ENCODE measurements at regions not wholly inside any gene's neighbourhood (a gene's known extent, or its start where the extent isn't known, plus 50 kb on each side); places are given as distances from the start of the nearest gene placed in this dataset.

GRCh38 chr3:178063461-178063860 is 472.8 kb upstream of the KCNMB2 start:
- Histone ChIP-seq H3K9me3 (ENCODE audit: low read depth, low read length) (no peaks in the 10 kb centered on the region), H3K36me3 (ENCODE audit: insufficient read depth, low read length) (no peaks in the 10 kb centered on the region), H2AFZ (ENCODE audit: low read length) (peak overlapping the region; percentile 62), H3K4me3 (ENCODE audit: insufficient read depth, low read length) (no peak overlapping the region), H3K27me3 (ENCODE audit: insufficient read depth, low read length) (no peaks in the 10 kb centered on the region), H4K20me1 (ENCODE audit: insufficient read depth, low read length) (no peaks in the 10 kb centered on the region), H3K79me2 (ENCODE audit: insufficient read depth, low read length) (no peaks in the 10 kb centered on the region), H3K4me2 (ENCODE audit: insufficient read depth, low read length) (no peak overlapping the region), H3K4me1 (ENCODE audit: insufficient read depth, low read length) (peaks cover 15% of the 10 kb centered on the region), H3K27ac (ENCODE audit: low read depth, low read length) (no peak overlapping the region)
- DNase-seq (ENCODE audit: insufficient read length, low spot score, missing footprints), result no peak
- TF ChIP-seq CTCF (IDR thresholded peaks at IDR 0.05; ENCODE audit: extremely low read depth, low read depth, low read length), result no peak

- Histone ChIP-seq H2AFZ (ENCODE audit: low read length) (no peak overlapping the region), H3K4me1 (ENCODE audit: insufficient read depth, low read length) (peaks cover 5% of the 10 kb centered on the region), H3K27ac (ENCODE audit: low read depth, low read length) (no peak overlapping the region), H3K4me3 (ENCODE audit: insufficient read depth, low read length) (no peak overlapping the region), H3K79me2 (ENCODE audit: insufficient read depth, low read length) (no peaks in the 10 kb centered on the region), H3K27me3 (ENCODE audit: insufficient read depth, low read length) (no peaks in the 10 kb centered on the region), H3K4me2 (ENCODE audit: insufficient read depth, low read length) (no peak overlapping the region), H3K9me3 (ENCODE audit: low read depth, low read length) (no peaks in the 10 kb centered on the region), H4K20me1 (ENCODE audit: insufficient read depth, low read length) (no peaks in the 10 kb centered on the region), H3K36me3 (ENCODE audit: insufficient read depth, low read length) (no peaks in the 10 kb centered on the region)
- no peak for DNase-seq (ENCODE audit: insufficient read length, low spot score, missing footprints)
- TF ChIP-seq CTCF (IDR thresholded peaks at IDR 0.05; ENCODE audit: extremely low read depth, low read depth, low read length), result no peak
Observed at GRCh38 chr3:178067721-178068120, 468.5 kb upstream of the KCNMB2 start.

GRCh38 chr3:178072391-178073305 is 463.6 kb upstream of the KCNMB2 start:
- H2AFZ ChIP-seq (ENCODE audit: low read length), result peak overlapping the region; percentile 54
- no peak overlapping the region for H3K4me2 ChIP-seq (ENCODE audit: insufficient read depth, low read length)
- no peaks in the 10 kb centered on the region for H3K79me2 ChIP-seq (ENCODE audit: insufficient read depth, low read length)
- H4K20me1 ChIP-seq (ENCODE audit: insufficient read depth, low read length), result no peaks in the 10 kb centered on the region
- H3K36me3 ChIP-seq (ENCODE audit: insufficient read depth, low read length), result no peaks in the 10 kb centered on the region
- no peak overlapping the region for H3K4me3 ChIP-seq (ENCODE audit: insufficient read depth, low read length)
- TF ChIP-seq CTCF (IDR thresholded peaks at IDR 0.05; ENCODE audit: extremely low read depth, low read depth, low read length), result no peak
- no peaks in the 10 kb centered on the region for H3K27me3 ChIP-seq (ENCODE audit: insufficient read depth, low read length)
- H3K27ac ChIP-seq (ENCODE audit: low read depth, low read length), result no peak overlapping the region
- H3K9me3 ChIP-seq (ENCODE audit: low read depth, low read length), result no peaks in the 10 kb centered on the region
- no peaks in the 10 kb centered on the region for H3K4me1 ChIP-seq (ENCODE audit: insufficient read depth, low read length)
- no peak for DNase-seq (ENCODE audit: insufficient read length, low spot score, missing footprints)

- Histone ChIP-seq H3K27me3 (ENCODE audit: insufficient read depth, low read length) (no peaks in the 10 kb centered on the region), H3K27ac (ENCODE audit: low read depth, low read length) (no peak overlapping the region), H4K20me1 (ENCODE audit: insufficient read depth, low read length) (no peaks in the 10 kb centered on the region), H3K36me3 (ENCODE audit: insufficient read depth, low read length) (no peaks in the 10 kb centered on the region), H3K4me2 (ENCODE audit: insufficient read depth, low read length) (no peak overlapping the region), H3K4me3 (ENCODE audit: insufficient read depth, low read length) (no peak overlapping the region), H3K4me1 (ENCODE audit: insufficient read depth, low read length) (no peaks in the 10 kb centered on the region), H2AFZ (ENCODE audit: low read length) (no peak overlapping the region), H3K9me3 (ENCODE audit: low read depth, low read length) (no peaks in the 10 kb centered on the region), H3K79me2 (ENCODE audit: insufficient read depth, low read length) (no peaks in the 10 kb centered on the region)
- no peak for DNase-seq (ENCODE audit: insufficient read length, low spot score, missing footprints)
- no peak for TF ChIP-seq CTCF (IDR thresholded peaks at IDR 0.05; ENCODE audit: extremely low read depth, low read depth, low read length)
Observed at GRCh38 chr3:178073366-178073765, 462.9 kb upstream of the KCNMB2 start.

All from osteoblast (primary cell).